Liver (tissue), 7 donors: ENCODE measurements at regions not wholly inside any gene's neighbourhood (a gene's known extent, or its start where the extent isn't known, plus 50 kb on each side); places are given as distances from the start of the nearest gene placed in this dataset.
A peak's percentile ranks its signal among the peaks of the same experiment; 100 is the strongest.

Source experiments
- DNase-seq: peaks from one replicate; pipeline ENCODE4 v3.0.0-alpha.2; 2017; ENCODE audit warnings: low spot score
- H3K27ac ChIP-seq, 2 donors: one replicate each; pipeline ENCODE4 v1.7.0; 2013; ENCODE audit warnings: inconsistent platforms in 2 of 2, low read length in 2 of 2, control low read depth in 1 of 2, low read depth in 1 of 2, mild to moderate bottlenecking in 1 of 2
- H3K27me3 ChIP-seq, 4 donors: one replicate each; pipeline versions ENCODE4 v1.6.1 to v1.7.0; 2013; ENCODE audit warnings: low read length in 3 of 4, inconsistent platforms in 1 of 4, mild to moderate bottlenecking in 1 of 4, moderate library complexity in 1 of 4; ENCODE audit not compliant: control insufficient read depth in 4 of 4, insufficient read depth in 4 of 4
- H3K36me3 ChIP-seq, 4 donors: one replicate each; pipeline versions ENCODE4 v1.6.1 to v1.7.0; 2013; ENCODE audit warnings: low read length in 3 of 4, mild to moderate bottlenecking in 3 of 4, low read depth in 1 of 4, moderate library complexity in 1 of 4; ENCODE audit not compliant: control insufficient read depth in 4 of 4, insufficient read depth in 3 of 4
- H3K4me1 ChIP-seq, 4 donors: one replicate each; pipeline versions ENCODE4 v1.6.1 to v1.7.0; 2013; ENCODE audit warnings: low read length in 3 of 4, mild to moderate bottlenecking in 3 of 4, moderate library complexity in 1 of 4; ENCODE audit not compliant: control insufficient read depth in 4 of 4, insufficient read depth in 4 of 4
- H3K4me3 ChIP-seq, 3 donors: one replicate each; pipeline versions ENCODE4 v1.6.1 to v1.7.0; 2013; ENCODE audit warnings: low read length in 3 of 3, control low read depth in 1 of 3, low read depth in 1 of 3, mild to moderate bottlenecking in 1 of 3
- H3K9ac ChIP-seq, 2 donors: one replicate each; pipeline ENCODE4 v1.7.0; 2013; ENCODE audit warnings: low read length in 2 of 2, mild to moderate bottlenecking in 2 of 2, moderate library complexity in 2 of 2, control low read depth in 1 of 2, low read depth in 1 of 2
- H3K9me3 ChIP-seq, 4 donors: one replicate each; pipeline versions ENCODE4 v1.6.1 to v1.7.0; 2013; ENCODE audit warnings: low read length in 3 of 4; ENCODE audit not compliant: control insufficient read depth in 4 of 4
- ATF3 ChIP-seq: IDR thresholded peaks from 2 replicates; pipeline ENCODE4 v1.6.1; 2016; ENCODE audit warnings: antibody characterized with exemption
- EGR1 ChIP-seq, 2 donors: IDR thresholded peaks; 2 replicates each; pipeline ENCODE4 v1.6.1; 2016 to 2018; ENCODE audit warnings: antibody characterized with exemption in 2 of 2, low read depth in 2 of 2
- FOXA2 ChIP-seq: IDR thresholded peaks from 2 replicates; pipeline ENCODE4 v1.6.1; 2016; ENCODE audit warnings: antibody characterized with exemption
- GABPA ChIP-seq, 2 donors: IDR thresholded peaks in 1 of 2; conservative IDR thresholded peaks in 1 of 2; 2 replicates each; pipeline ENCODE4 v1.6.1; 2016; ENCODE audit warnings: antibody characterized with exemption in 2 of 2, mild to moderate bottlenecking in 1 of 2, moderate library complexity in 1 of 2
- HNF4A ChIP-seq, 2 donors: conservative IDR thresholded peaks; 2 replicates each; pipeline ENCODE4 v1.6.1; 2016; ENCODE audit warnings: antibody characterized with exemption in 2 of 2, mild to moderate bottlenecking in 2 of 2
- HNF4G ChIP-seq: IDR thresholded peaks from 2 replicates; pipeline ENCODE4 v1.6.1; 2016; ENCODE audit warnings: antibody characterized with exemption
- JUND ChIP-seq, 2 donors: IDR thresholded peaks; 2 replicates each; pipeline ENCODE4 v1.6.1; 2016; ENCODE audit warnings: antibody characterized with exemption in 2 of 2
- NR2F2 ChIP-seq: IDR thresholded peaks from 2 replicates; pipeline ENCODE4 v1.6.1; 2016; ENCODE audit warnings: antibody characterized with exemption
- RAD21 ChIP-seq, 2 donors: IDR thresholded peaks; 2 replicates each; pipeline ENCODE4 v1.6.1; 2016; ENCODE audit warnings: antibody characterized with exemption in 2 of 2, mild to moderate bottlenecking in 2 of 2
- REST ChIP-seq: IDR thresholded peaks from 2 replicates; pipeline ENCODE4 v1.6.1; 2016; ENCODE audit warnings: antibody characterized with exemption, mild to moderate bottlenecking
- RXRA ChIP-seq, 2 donors: IDR thresholded peaks; 2 replicates each; pipeline ENCODE4 v1.6.1; 2017 to 2018; ENCODE audit warnings: antibody characterized with exemption in 2 of 2, mild to moderate bottlenecking in 1 of 2
- SP1 ChIP-seq: IDR thresholded peaks from 2 replicates; pipeline ENCODE4 v1.6.1; 2018; ENCODE audit warnings: antibody characterized with exemption, mild to moderate bottlenecking
- TAF1 ChIP-seq: conservative IDR thresholded peaks from 2 replicates; pipeline ENCODE4 v1.6.1; 2016; ENCODE audit warnings: antibody characterized with exemption, mild to moderate bottlenecking
- ZBTB33 ChIP-seq: IDR thresholded peaks from 2 replicates; pipeline ENCODE4 v1.6.1; 2016; ENCODE audit warnings: antibody characterized with exemption
- whole genome bisulfite sequencing: extraction: QIAGEN DNeasy Blood & Tissue Kit; methylation state at CpG from one replicate; pipeline ENCODE4 v1.1.7; 2013; 5-methylcytosine and 5-hydroxymethylcytosine counted together
- donor health status: healthy.
- donor health status: healthy.
- donor health status: healthy.
- donor health status: healthy.

DNA sequence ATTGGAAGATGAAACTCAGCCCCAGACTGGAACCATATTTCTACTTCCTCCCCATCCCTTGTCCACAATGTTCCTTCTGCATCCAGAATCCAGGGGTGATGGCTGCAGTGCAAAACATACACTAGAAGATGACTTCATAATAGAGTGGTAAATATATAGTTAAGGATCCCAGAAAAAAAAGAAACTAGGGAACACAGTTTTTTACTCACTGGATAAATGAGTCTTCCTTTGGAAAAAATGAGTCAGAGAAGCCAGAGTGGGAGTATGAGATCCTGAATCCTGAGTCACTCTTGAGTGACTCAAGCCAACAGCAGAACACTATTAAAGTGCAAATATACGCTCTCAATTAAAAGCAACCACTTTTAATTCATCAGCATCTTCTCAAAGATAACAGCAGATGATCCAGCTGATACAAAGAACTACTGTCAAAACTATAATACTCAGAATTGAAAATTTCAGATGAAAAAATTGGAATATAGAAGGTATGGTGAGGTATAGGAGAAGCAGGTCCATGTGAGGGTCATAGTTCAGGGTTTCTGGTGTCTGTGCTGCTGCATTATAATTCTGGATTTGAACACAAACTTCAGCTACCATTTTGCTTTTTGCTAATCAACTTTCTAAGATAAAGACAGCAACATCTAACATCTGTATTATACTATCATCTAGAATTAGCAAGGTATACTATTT is 987.2 kb upstream of the CDH2 start:
- WGBS = 81% methylated on average over 1 of the region's 1 CpG
- no peaks in the 10 kb centered on the region for H3K27me3 ChIP-seq
- no peak for DNase-seq
- no peak overlapping the region for H3K27ac ChIP-seq
- no peaks in the 10 kb centered on the region for H3K4me1 ChIP-seq
- no peak overlapping the region for H3K4me3 ChIP-seq
- H3K9ac ChIP-seq = no peak overlapping the region
- H3K36me3 ChIP-seq = no peaks in the 10 kb centered on the region
- no peaks in the 10 kb centered on the region for H3K9me3 ChIP-seq
- TF ChIP-seq GABPA (IDR thresholded peaks at IDR 0.05 in 1 of 2, conservative IDR thresholded peaks at IDR 0.05 in 1 of 2) (no peak), JUND (IDR thresholded peaks at IDR 0.05) (peak; percentile 72 to 91), HNF4G (no peak)

GRCh38 chr18:29163596-29163995 is 986.7 kb upstream of the CDH2 start:
- no peak overlapping the region for H3K9ac ChIP-seq
- H3K4me1 ChIP-seq = no peaks in the 10 kb centered on the region
- no peak for DNase-seq
- no peak overlapping the region for H3K4me3 ChIP-seq
- no peaks in the 10 kb centered on the region for H3K9me3 ChIP-seq
- TF ChIP-seq ZBTB33 (no peak), JUND (IDR thresholded peaks at IDR 0.05) (no peak), REST (no peak), HNF4A (conservative IDR thresholded peaks at IDR 0.05) (no peak), NR2F2 (no peak), RXRA (IDR thresholded peaks at IDR 0.05) (no peak), SP1 (no peak), RAD21 (IDR thresholded peaks at IDR 0.05) (no peak), FOXA2 (no peak), ATF3 (no peak), GABPA (IDR thresholded peaks at IDR 0.05 in 1 of 2, conservative IDR thresholded peaks at IDR 0.05 in 1 of 2) (no peak)
- H3K27me3 ChIP-seq = no peaks in the 10 kb centered on the region
- no peaks in the 10 kb centered on the region for H3K36me3 ChIP-seq
- H3K27ac ChIP-seq = no peak overlapping the region

DNA sequence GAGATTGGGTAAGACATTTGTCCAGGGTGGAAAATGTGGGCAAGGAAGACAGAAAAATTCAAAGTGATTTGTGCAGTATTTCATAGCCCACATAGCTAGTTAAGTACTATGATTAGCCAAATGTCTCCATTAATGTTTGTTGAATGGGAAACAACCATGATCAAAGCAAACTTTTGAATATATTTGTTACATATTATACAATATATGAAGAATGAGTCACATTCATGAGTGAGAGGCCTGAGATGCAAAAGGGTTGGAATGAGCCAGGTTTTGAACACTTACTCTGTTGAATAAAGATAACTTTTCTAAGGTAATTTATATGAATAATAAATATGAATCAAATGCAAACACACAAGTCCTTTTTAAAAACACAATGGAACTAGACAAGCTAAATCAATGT is 984.5 kb upstream of the CDH2 start:
- Histone ChIP-seq H3K27ac (no peak overlapping the region), H3K9ac (no peak overlapping the region), H3K4me3 (no peak overlapping the region), H3K4me1 (no peaks in the 10 kb centered on the region), H3K9me3 (no peaks in the 10 kb centered on the region), H3K36me3 (no peaks in the 10 kb centered on the region), H3K27me3 (no peaks in the 10 kb centered on the region)
- TF ChIP-seq TAF1 = no peak
- no peak for TF ChIP-seq RXRA (IDR thresholded peaks at IDR 0.05)
- TF ChIP-seq EGR1 (IDR thresholded peaks at IDR 0.05; ENCODE audit: low read depth in 2 of 2) = no peak
- DNase-seq = no peak
